GM12874 (cell line): ENCODE measurements at regions not wholly inside any gene's neighbourhood (a gene's known extent, or its start where the extent isn't known, plus 50 kb on each side); places are given as distances from the start of the nearest gene placed in this dataset.

Experiments
- CTCF ChIP-seq: IDR thresholded peaks from 2 replicates; pipeline ENCODE4 v1.5.1; 2011; ENCODE audit warnings: low read depth, mild to moderate bottlenecking, control low read depth, low read length, moderate library complexity; ENCODE audit not compliant: insufficient read depth

- TF ChIP-seq CTCF: no peak
Measured at GRCh38 chr5:164356790-164357189, 851.4 kb downstream of the MAT2B start.

- no peak for TF ChIP-seq CTCF
Measured at GRCh38 chr5:164357395-164358033, 852.1 kb downstream of the MAT2B start.

GRCh38 chr5:164358531-164359259 lies 853.3 kb downstream of the MAT2B start:
- no peak for TF ChIP-seq CTCF

GRCh38 chr5:164359260-164360255 lies 854.1 kb downstream of the MAT2B start:
- no peak for TF ChIP-seq CTCF

GRCh38 chr5:164360589-164360988 lies 855.2 kb downstream of the MAT2B start:
- TF ChIP-seq CTCF: no peak

GRCh38 chr5:164361986-164362385 lies 856.6 kb downstream of the MAT2B start:
- TF ChIP-seq CTCF: no peak

- no peak for TF ChIP-seq CTCF
Measured at GRCh38 chr5:164362835-164363234, 857.4 kb downstream of the MAT2B start.
